Thyroid gland (tissue), 4 donors: ENCODE measurements at regions not wholly inside any gene's neighbourhood (a gene's known extent, or its start where the extent isn't known, plus 50 kb on each side); places are given as distances from the start of the nearest gene placed in this dataset.

Experiments used
- CTCF ChIP-seq, 6 experiments: fragments of 200-600 bp in 3 of 6; fragments of 450-650 bp in 3 of 6; sonication (generic) in 3 of 6; IDR thresholded peaks; one replicate each; pipeline ENCODE4 v1.5.1; 2016 to 2019; ENCODE audit warnings: antibody characterized with exemption in 6 of 6, mild to moderate bottlenecking in 2 of 6, inconsistent platforms in 1 of 6, moderate library complexity in 1 of 6
- POLR2A ChIP-seq, 2 donors: fragments of 450-650 bp; IDR thresholded peaks; one replicate each; pipeline ENCODE4 v1.6.1; 2017; ENCODE audit warnings: antibody characterized with exemption in 2 of 2, mild to moderate bottlenecking in 2 of 2, moderate library complexity in 1 of 2

DNA sequence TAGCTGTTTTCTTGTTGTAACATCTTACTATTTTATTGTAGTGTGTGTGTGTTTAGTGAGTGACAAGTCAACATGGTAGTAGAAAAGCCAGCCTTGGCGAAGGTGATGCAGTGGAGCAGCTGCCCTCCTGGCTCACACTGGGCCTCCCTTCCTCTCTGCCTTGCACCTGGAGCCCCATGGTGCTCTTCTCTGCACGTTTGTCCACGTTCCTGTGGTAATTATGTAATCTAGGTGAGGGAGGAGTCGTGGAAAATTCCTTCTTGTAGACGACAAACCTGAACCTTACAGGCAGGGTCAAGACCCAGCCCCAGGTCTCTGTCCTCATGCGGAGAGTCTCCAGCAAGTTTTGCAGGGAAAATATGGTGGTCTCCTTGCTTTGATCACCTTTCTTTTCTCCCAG is 348.3 kb upstream of the MKI67 start:
- TF ChIP-seq POLR2A (IDR thresholded peaks at IDR 0.05) (no peak), CTCF (IDR thresholded peaks at IDR 0.05) (no peak)
